ENCODE measurements at regions not wholly inside any gene's neighbourhood (a gene's known extent, or its start where the extent isn't known, plus 50 kb on each side); places are given as distances from the start of the nearest gene placed in this dataset.

DNA sequence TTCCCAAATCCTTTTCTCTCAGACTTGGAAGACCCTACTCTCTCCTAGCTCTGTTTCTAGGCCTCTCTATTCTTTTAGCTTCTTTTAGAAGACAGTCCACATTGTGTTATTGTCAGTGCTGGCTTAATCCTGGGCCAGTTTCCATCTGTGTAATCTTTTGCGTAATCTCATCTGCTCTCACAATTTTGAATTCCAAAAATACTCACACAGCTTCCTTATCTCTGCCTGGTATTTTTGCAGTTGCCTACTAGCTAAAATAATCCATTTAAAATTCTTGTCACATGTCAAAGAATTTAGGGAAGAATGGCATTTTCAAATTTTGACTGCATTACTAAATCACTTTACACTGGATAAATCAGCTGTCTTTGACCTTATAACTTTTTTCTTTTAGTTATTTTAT lies 200.6 kb upstream of the MEX3C start:
- Mint-ChIP-seq H3K4me3 (no peak overlapping the region), H3K27me3 (peaks cover 22% of the 10 kb centered on the region), H3K4me1 (no peaks in the 10 kb centered on the region), H3K9me3 (no peaks in the 10 kb centered on the region), H3K36me3 (ENCODE audit: low read depth) (no peaks in the 10 kb centered on the region), H3K27ac (no peak overlapping the region)
- ATAC-seq (no peak), DNase-seq (no peak)

- H3K9me3 Mint-ChIP-seq = no peaks in the 10 kb centered on the region
- H3K4me3 Mint-ChIP-seq = no peak overlapping the region
- ATAC-seq = no peak
- H3K36me3 Mint-ChIP-seq (ENCODE audit: low read depth) = no peaks in the 10 kb centered on the region
- peaks cover 17% of the 10 kb centered on the region for H3K27me3 Mint-ChIP-seq
- no peak overlapping the region for H3K27ac Mint-ChIP-seq
- no peaks in the 10 kb centered on the region for H3K4me1 Mint-ChIP-seq
- DNase-seq = no peak
These were observed 202.1 kb upstream of the MEX3C start for GRCh38 chr18:51399491-51400122.

DNA sequence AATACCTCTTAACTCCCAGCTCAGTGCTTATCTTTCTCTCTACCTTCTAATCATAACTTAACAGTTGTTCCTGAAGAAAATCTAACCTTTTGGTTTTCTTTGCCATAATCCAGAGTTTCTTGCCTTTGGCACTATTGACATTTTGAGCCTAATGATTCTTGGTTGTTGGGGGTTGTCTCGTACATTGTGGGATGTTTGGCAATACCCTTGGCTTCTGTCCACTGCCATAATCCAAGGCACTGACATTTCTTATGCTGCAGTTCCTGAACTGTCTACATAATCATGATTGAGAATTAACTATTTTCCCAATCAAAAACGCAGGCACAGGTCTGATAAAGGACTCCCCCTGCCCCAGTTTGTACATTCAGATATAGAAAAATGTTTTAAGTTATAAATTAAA lies 203.2 kb upstream of the MEX3C start:
- peaks cover 16% of the 10 kb centered on the region for H3K27me3 Mint-ChIP-seq
- no peak for ATAC-seq
- H3K36me3 Mint-ChIP-seq (ENCODE audit: low read depth) = no peaks in the 10 kb centered on the region

GRCh38 chr18:51401912-51402311 lies 204.4 kb upstream of the MEX3C start:
- H3K4me3 Mint-ChIP-seq = no peak overlapping the region
- H3K4me1 Mint-ChIP-seq = no peaks in the 10 kb centered on the region
- peaks cover 11% of the 10 kb centered on the region for H3K27me3 Mint-ChIP-seq
- no peak for ATAC-seq
- no peaks in the 10 kb centered on the region for H3K36me3 Mint-ChIP-seq (ENCODE audit: low read depth)
- no peaks in the 10 kb centered on the region for H3K9me3 Mint-ChIP-seq
- no peak overlapping the region for H3K27ac Mint-ChIP-seq
- no peak for DNase-seq

More for the DNA sequence above, 203.2 kb upstream of the MEX3C start:
- no peak overlapping the region for H3K27ac Mint-ChIP-seq
- DNase-seq = no peak
- H3K9me3 Mint-ChIP-seq = no peaks in the 10 kb centered on the region
- H3K4me3 Mint-ChIP-seq = no peak overlapping the region
- no peaks in the 10 kb centered on the region for H3K4me1 Mint-ChIP-seq

GRCh38 chr18:51404620-51405019 lies 207.1 kb upstream of the MEX3C start:
- peaks cover 12% of the 10 kb centered on the region for H3K27me3 Mint-ChIP-seq
- ATAC-seq (no peak), DNase-seq (no peak)
- no peaks in the 10 kb centered on the region for H3K9me3 Mint-ChIP-seq
- H3K27ac Mint-ChIP-seq = no peak overlapping the region
- H3K36me3 Mint-ChIP-seq (ENCODE audit: low read depth) = no peaks in the 10 kb centered on the region
- no peak overlapping the region for H3K4me3 Mint-ChIP-seq
- H3K4me1 Mint-ChIP-seq = no peaks in the 10 kb centered on the region

DNA sequence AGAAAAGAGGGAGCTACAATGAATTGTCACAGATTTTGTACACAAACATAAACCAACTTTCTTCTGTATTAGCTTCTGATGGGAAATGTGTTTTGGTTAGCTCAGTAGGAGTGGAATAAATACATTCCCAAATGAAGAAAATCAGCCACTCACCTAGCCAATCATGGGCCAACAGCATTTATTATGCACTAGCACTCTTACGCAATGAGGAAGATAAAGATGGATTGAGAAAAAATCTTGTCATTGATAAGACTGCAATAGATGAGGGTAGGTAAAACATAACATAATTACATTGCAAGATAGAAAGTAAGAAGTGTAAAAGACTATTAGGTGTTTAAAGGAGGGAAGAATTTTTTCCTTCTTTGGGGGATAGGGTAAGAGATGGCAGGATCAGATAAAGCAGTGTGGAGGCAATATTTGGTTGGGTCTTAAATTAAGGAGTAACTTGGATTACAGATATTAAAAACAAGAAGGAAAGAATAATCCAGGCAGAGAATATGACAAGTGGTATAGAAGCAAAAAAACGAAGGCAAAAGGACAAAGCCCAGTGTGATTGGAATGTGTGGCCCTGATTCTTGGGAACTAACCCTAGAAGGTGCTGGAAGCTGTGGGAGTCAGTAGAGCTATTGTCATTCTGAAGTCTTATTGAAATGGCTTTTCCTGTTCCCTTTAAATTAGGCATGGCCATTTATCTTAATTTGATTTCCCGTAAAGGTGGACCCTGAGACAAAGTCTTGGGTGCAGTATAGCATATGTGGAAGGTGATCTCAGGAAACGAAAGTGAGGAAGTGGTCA lies 208.4 kb upstream of the MEX3C start:
- Mint-ChIP-seq H3K36me3 (ENCODE audit: low read depth) (no peaks in the 10 kb centered on the region), H3K4me1 (no peaks in the 10 kb centered on the region), H3K27ac (no peak overlapping the region), H3K4me3 (no peak overlapping the region), H3K27me3 (peaks cover 9% of the 10 kb centered on the region), H3K9me3 (no peaks in the 10 kb centered on the region)
- no peak for DNase-seq
- ATAC-seq = no peak

DNA sequence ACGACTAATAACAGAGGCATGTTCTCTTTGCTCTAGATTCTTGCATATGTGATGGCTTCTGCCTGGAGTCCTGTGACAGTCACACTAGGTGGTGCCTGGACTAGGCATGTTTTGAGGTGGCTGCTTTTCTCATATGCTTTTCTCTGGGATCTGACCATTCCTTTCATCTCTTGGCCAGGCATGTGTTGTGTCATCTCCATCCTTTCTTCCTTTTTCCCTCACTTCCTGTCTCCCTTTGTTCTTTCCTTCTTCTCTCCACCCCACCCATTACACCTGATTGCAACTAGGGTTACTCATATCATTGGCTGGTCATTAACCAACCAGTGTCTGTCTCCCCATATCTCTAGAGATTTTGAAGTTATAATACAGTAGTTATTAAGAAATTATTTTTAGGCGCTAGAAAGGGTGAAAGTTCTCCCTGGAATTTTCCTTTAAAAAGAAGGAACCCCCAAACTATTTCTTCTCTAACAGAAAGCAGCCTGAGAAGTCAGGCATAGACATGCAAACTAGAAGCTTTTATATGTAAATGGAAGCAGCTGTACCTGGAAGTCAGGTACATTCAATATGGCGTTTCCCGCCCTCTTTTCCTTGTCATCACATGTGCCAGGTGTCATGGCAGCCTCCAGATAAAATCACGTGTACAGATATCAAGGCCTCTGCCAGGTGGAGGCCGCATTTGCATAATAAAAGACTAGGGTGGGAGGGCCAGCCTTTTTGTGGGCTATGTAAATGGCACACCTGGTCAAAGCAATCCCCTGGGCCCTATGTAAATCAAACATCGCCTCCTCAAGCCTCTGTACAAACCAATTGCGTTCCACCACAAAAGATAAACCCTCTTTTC lies 220.4 kb upstream of the MEX3C start:
- Mint-ChIP-seq H3K27ac (no peak overlapping the region), H3K4me1 (no peaks in the 10 kb centered on the region), H3K9me3 (no peaks in the 10 kb centered on the region), H3K4me3 (no peak overlapping the region), H3K27me3 (no peaks in the 10 kb centered on the region), H3K36me3 (ENCODE audit: low read depth) (no peaks in the 10 kb centered on the region)
- DNase-seq (no peak), ATAC-seq (no peak)

DNA sequence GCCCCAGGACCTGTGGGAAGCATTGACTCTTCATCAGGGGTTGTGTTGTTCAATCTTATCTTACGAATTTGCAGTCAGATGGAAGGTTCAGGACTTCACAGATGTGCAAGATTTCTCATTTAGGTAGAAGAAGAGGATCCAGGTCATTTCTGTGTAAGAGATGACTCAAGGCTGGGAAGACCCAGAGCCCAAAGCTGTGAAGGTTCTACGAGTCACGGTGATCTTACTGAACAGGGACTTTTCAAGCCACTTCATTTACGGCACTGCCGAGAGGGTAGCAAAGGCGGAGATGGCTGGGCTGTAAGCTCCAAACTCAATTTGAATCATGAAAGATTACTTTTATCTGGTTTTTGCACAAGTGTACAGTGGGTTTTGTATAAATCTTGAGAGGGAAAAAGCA lies 228.0 kb upstream of the MEX3C start:
- H3K4me1 Mint-ChIP-seq = peaks cover 14% of the 10 kb centered on the region
- H3K36me3 Mint-ChIP-seq (ENCODE audit: low read depth) = no peaks in the 10 kb centered on the region
- H3K9me3 Mint-ChIP-seq = peaks cover 1% of the 10 kb centered on the region
- H3K4me3 Mint-ChIP-seq = no peak overlapping the region
- H3K27me3 Mint-ChIP-seq = peaks cover 9% of the 10 kb centered on the region
- DNase-seq = no peak
- peak overlapping the region; percentile 37 for H3K27ac Mint-ChIP-seq
- peak; percentile 79 for ATAC-seq

DNA sequence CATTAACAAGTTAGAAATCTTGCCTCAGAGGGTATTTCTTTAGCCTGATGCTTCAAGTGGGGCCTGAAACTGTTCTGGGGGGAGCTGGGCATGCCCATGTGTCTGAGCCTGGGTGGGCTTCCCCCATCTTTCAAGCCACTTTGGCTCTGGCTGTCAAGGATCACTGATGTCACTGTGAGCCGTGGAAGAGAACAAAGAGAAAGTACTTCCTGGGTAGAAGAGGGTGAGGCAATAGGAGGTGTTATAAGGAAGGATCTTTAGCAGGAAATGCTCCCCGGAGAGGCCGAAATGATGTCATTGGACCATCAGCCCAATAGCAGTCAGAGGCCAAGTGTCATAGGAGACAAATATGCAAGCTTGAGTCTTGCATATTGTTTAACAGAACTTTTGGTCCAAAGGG lies 228.4 kb upstream of the MEX3C start:
- DNase-seq (no peak), ATAC-seq (peak; percentile 25)
- H3K27me3 Mint-ChIP-seq = peaks cover 9% of the 10 kb centered on the region
- peak overlapping the region; percentile 37 for H3K27ac Mint-ChIP-seq
- peaks cover 5% of the 10 kb centered on the region for H3K9me3 Mint-ChIP-seq
- H3K4me3 Mint-ChIP-seq = no peak overlapping the region
- H3K36me3 Mint-ChIP-seq (ENCODE audit: low read depth) = no peaks in the 10 kb centered on the region
- peaks cover 14% of the 10 kb centered on the region for H3K4me1 Mint-ChIP-seq

DNA sequence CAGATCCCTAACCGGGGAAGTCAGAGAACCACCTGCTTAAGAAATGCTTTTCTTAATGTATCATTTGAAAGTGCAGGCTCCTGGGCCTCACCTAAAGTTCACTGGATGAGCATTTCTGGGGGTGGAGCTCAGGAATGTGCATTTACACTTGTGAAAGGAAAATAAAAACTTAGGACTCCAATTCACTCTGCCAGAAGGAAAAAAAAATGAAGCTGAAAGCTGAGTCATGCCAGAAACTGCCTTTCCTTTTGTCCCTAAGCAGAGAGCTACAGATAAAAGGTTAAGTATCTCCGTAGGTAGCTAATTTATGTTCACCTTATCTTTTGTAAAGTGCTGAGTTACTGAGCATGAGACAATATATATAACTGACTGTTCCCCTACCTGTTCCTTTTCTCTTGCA lies 229.5 kb upstream of the MEX3C start:
- Mint-ChIP-seq H3K36me3 (ENCODE audit: low read depth) (no peaks in the 10 kb centered on the region), H3K4me1 (peaks cover 14% of the 10 kb centered on the region), H3K27ac (no peak overlapping the region), H3K9me3 (peaks cover 11% of the 10 kb centered on the region), H3K27me3 (peaks cover 9% of the 10 kb centered on the region), H3K4me3 (no peak overlapping the region)
- ATAC-seq = no peak
- no peak for DNase-seq

DNA sequence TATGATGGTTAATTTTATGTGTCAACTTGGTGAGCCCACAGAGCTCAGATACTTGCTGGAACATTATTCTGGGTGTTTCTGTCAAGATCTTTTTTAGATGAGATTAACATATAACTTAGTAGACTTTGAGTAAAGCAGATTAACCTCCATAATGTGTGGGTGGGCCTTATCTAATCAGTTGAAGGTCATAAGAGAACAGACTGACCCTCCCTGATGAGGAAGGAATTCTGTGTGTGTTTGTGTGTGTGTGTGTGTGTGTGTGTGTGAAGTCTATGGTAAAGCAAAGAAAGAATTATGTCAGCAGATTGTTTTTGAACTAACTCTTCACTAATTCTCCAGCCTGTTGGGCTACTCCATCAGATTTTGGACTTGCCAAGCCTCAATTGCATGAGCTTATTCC lies 232.2 kb upstream of the MEX3C start:
- Mint-ChIP-seq H3K4me3 (no peak overlapping the region), H3K27me3 (peaks cover 11% of the 10 kb centered on the region), H3K36me3 (ENCODE audit: low read depth) (no peaks in the 10 kb centered on the region), H3K27ac (no peak overlapping the region), H3K9me3 (peaks cover 11% of the 10 kb centered on the region), H3K4me1 (peaks cover 14% of the 10 kb centered on the region)
- ATAC-seq (no peak), DNase-seq (no peak)

DNA sequence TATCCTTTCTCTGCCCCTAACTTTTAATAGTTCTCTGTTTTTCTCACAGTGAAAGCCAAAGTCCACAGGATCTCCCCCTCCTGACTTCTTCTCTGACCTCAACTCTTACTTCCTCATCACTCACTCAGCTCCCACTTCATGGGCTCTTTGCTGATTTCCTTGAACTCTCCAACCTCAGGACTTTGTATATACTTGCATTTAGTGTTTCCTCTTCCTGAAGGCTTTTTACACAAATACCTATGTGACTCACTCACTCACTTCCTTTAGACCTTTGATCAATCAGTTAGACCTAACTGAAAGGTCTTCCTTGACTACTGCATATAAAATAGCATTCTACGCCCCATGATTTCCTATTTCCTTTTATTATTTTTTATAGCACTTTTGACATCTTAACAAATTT lies 233.1 kb upstream of the MEX3C start:
- Mint-ChIP-seq H3K27ac (no peak overlapping the region), H3K36me3 (ENCODE audit: low read depth) (no peaks in the 10 kb centered on the region), H3K4me3 (no peak overlapping the region), H3K27me3 (peaks cover 11% of the 10 kb centered on the region), H3K9me3 (peaks cover 11% of the 10 kb centered on the region), H3K4me1 (peaks cover 8% of the 10 kb centered on the region)
- DNase-seq (no peak), ATAC-seq (no peak)

GRCh38 chr18:51433296-51433695 lies 235.8 kb upstream of the MEX3C start:
- ATAC-seq = no peak
- Mint-ChIP-seq H3K27ac (no peak overlapping the region), H3K4me3 (no peak overlapping the region), H3K4me1 (peaks cover 7% of the 10 kb centered on the region), H3K9me3 (peaks cover 15% of the 10 kb centered on the region), H3K27me3 (peaks cover 28% of the 10 kb centered on the region), H3K36me3 (ENCODE audit: low read depth) (no peaks in the 10 kb centered on the region)
- no peak for DNase-seq

- peaks cover 6% of the 10 kb centered on the region for H3K4me1 Mint-ChIP-seq
- H3K27ac Mint-ChIP-seq = no peak overlapping the region
- no peak for DNase-seq
- peaks cover 30% of the 10 kb centered on the region for H3K27me3 Mint-ChIP-seq
- H3K9me3 Mint-ChIP-seq = peaks cover 15% of the 10 kb centered on the region
- no peak for ATAC-seq
- H3K36me3 Mint-ChIP-seq (ENCODE audit: low read depth) = no peaks in the 10 kb centered on the region
- no peak overlapping the region for H3K4me3 Mint-ChIP-seq
These were observed 236.4 kb upstream of the MEX3C start for GRCh38 chr18:51433881-51434280.

Measured in activated naive CD8-positive, alpha-beta T cell treated with anti-CD3 and anti-CD28 coated beads, Interleukin-2, amount 50 U/mL, for 24 hours (primary cell).